Panc1 (cell line): ENCODE measurements at regions not wholly inside any gene's neighbourhood (a gene's known extent, or its start where the extent isn't known, plus 50 kb on each side); places are given as distances from the start of the nearest gene placed in this dataset.

Experiments used
- CTCF ChIP-seq: fragments of 450-650 bp; IDR thresholded peaks from 2 replicates; pipeline ENCODE4 v1.5.1; 2017; ENCODE audit warnings: mild to moderate bottlenecking
- POLR2AphosphoS5 ChIP-seq: IDR thresholded peaks from 2 replicates; pipeline ENCODE4 v1.6.1; 2012; ENCODE audit warnings: mild to moderate bottlenecking, low read depth, low read length, moderate library complexity
- REST ChIP-seq, 2 experiments: IDR thresholded peaks; 2 replicates each; pipeline ENCODE4 v1.6.1; 2011 to 2012; ENCODE audit warnings: low read depth in 2 of 2, control low read depth in 1 of 2, low read length in 1 of 2, mild to moderate bottlenecking in 1 of 2, moderate library complexity in 1 of 2; ENCODE audit not compliant: insufficient read depth in 1 of 2
- SIN3A ChIP-seq: IDR thresholded peaks from 2 replicates; pipeline ENCODE4 v1.6.1; 2012; ENCODE audit warnings: low read depth, mild to moderate bottlenecking, low read length, moderate library complexity, borderline replicate concordance; ENCODE audit not compliant: insufficient read depth
- TCF7L2 ChIP-seq: IDR thresholded peaks from 2 replicates; pipeline ENCODE4 v1.6.1; 2011; ENCODE audit warnings: mild to moderate bottlenecking, low read depth, low read length, inconsistent platforms

- TF ChIP-seq CTCF, result no peak
- no peak for TF ChIP-seq POLR2AphosphoS5
- TF ChIP-seq TCF7L2, result no peak
- no peak for TF ChIP-seq REST (IDR thresholded peaks at IDR 0.05; ENCODE audit: insufficient read depth in 1 of 2, low read depth in 2 of 2, low read length in 1 of 2)
- TF ChIP-seq SIN3A, result no peak
Measured at GRCh38 chr16:26627958-26628357, 438.8 kb upstream of the C16orf82 start.
